Stomach (tissue), 8 donors: ENCODE measurements at regions not wholly inside any gene's neighbourhood (a gene's known extent, or its start where the extent isn't known, plus 50 kb on each side); places are given as distances from the start of the nearest gene placed in this dataset.

Source experiments
- DNase-seq, 2 donors: peaks; one replicate each; pipeline versions ENCODE4 v3.0.0 to v3.0.0-alpha.2; 2013 to 2019
- H3K27ac ChIP-seq, 5 donors: fragments of 200-600 bp in 4 of 5; sonication (generic) in 4 of 5; one replicate each; pipeline ENCODE4 v1.5.1; 2013 to 2019; ENCODE audit warnings: mild to moderate bottlenecking in 1 of 5, moderate library complexity in 1 of 5
- H3K27me3 ChIP-seq, 3 donors: fragments of 200-600 bp; sonication (generic); one replicate each; pipeline ENCODE4 v1.5.1; 2017 to 2019; ENCODE audit warnings: mixed run types in 1 of 3
- H3K36me3 ChIP-seq, 4 donors: fragments of 200-600 bp; sonication (generic); 1 replicate in 3 of 4; 2 replicates in 1 of 4; pipeline ENCODE4 v1.5.1; 2016 to 2019
- H3K4me1 ChIP-seq, 4 donors: fragments of 200-600 bp; sonication (generic); one replicate each; pipeline ENCODE4 v1.5.1; 2016 to 2019
- H3K4me3 ChIP-seq, 4 donors: fragments of 200-600 bp; sonication (generic) in 3 of 4; one replicate each; pipeline ENCODE4 v1.5.1; 2016 to 2019; ENCODE audit warnings: mild to moderate bottlenecking in 1 of 4
- H3K9me3 ChIP-seq, 4 donors: fragments of 200-600 bp; sonication (generic); one replicate each; pipeline ENCODE4 v1.5.1; 2016 to 2019
- EP300 ChIP-seq: sonication (generic); formaldehyde crosslinking; IDR thresholded peaks from one replicate; pipeline ENCODE4 v1.6.1; 2017; ENCODE audit warnings: antibody characterized with exemption
- POLR2A ChIP-seq, 4 donors: fragments of 450-650 bp; IDR thresholded peaks; one replicate each; pipeline ENCODE4 v1.6.1; 2016; ENCODE audit warnings: antibody characterized with exemption in 4 of 4, control low read depth in 2 of 4, mild to moderate bottlenecking in 1 of 4, moderate library complexity in 1 of 4
- POLR2AphosphoS5 ChIP-seq, 3 donors: sonication (generic); formaldehyde crosslinking; IDR thresholded peaks; one replicate each; pipeline ENCODE4 v1.6.1; 2016; ENCODE audit warnings: antibody characterized with exemption in 3 of 3
- WGBS, 5 donors: extraction: QIAGEN DNeasy Blood & Tissue Kit in 3 of 5; methylation state at CpG; one replicate each; pipeline versions ENCODE4 v1.1.5 to v1.1.7; 2013 to 2018; 5-methylcytosine and 5-hydroxymethylcytosine counted together
- intact Hi-C: fragments of 100-400 bp; cut with DNase I; formaldehyde crosslinking; loops from one replicate; pipeline ENCODE4 v1.15.1; 2023; ENCODE audit warnings: low total_unique reads
- TF ChIP-seq, protein P1 (sequence below), 7 experiments: fragments of 450-650 bp in 4 of 7; fragments of 200-600 bp in 3 of 7; sonication (generic) in 3 of 7; IDR thresholded peaks; one replicate each; pipeline ENCODE4 v1.5.1; 2016 to 2019; ENCODE audit warnings: antibody characterized with exemption in 7 of 7, control low read depth in 2 of 7, mild to moderate bottlenecking in 1 of 7
- donor health status: healthy with polysubstance abuse.
- donor health status: Bipolar disorder and iron deficiency.
- donor health status: healthy.

DNA sequence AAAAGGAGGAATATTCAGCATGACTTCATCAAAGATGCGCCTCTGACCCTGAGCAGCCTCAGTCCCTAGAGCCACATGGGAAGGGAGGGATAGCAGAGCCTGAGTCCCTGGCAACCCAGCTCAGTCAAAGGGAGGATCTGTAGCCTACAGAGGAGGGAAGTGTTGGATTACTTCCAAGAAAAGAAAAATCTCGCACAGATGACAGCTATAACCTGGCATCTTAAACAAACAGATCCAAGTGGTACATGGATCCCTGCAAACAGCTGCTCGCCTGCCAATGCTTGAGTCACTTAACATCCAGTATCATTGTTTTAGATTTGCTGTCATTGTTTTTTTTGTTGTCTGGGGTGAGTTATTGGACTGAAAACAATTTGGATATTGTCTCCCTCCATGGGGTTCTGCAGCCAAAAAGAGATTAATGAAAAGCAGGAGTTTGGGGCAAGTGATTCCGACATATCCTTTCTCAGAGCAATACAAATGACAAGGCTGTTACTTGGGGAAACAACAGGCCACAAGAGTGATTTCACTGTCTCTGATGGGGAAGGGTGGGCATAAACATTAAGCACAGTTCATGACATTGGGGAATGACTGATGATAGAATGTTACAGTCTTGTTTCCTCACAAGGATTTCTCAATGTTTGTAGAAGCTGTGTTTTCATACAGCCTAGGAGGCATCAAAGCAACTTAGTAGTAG is 153.5 kb upstream of the KIF2A start:
- peak in 1 of 2 donors; percentile 11 for DNase-seq
- intact Hi-C loops = no loop called here
- WGBS, 5 donors = 49 to 66% (median 57%) methylated on average over 4 of the region's 4 CpGs
- no peak overlapping the region for H3K27ac ChIP-seq
- H3K4me1 ChIP-seq = no peaks in the 10 kb centered on the region
- no peaks in the 10 kb centered on the region for H3K36me3 ChIP-seq
- TF ChIP-seq POLR2A (IDR thresholded peaks at IDR 0.05) (no peak), POLR2AphosphoS5 (IDR thresholded peaks at IDR 0.05) (no peak), EP300 (no peak)
- TF ChIP-seq, protein P1, sequence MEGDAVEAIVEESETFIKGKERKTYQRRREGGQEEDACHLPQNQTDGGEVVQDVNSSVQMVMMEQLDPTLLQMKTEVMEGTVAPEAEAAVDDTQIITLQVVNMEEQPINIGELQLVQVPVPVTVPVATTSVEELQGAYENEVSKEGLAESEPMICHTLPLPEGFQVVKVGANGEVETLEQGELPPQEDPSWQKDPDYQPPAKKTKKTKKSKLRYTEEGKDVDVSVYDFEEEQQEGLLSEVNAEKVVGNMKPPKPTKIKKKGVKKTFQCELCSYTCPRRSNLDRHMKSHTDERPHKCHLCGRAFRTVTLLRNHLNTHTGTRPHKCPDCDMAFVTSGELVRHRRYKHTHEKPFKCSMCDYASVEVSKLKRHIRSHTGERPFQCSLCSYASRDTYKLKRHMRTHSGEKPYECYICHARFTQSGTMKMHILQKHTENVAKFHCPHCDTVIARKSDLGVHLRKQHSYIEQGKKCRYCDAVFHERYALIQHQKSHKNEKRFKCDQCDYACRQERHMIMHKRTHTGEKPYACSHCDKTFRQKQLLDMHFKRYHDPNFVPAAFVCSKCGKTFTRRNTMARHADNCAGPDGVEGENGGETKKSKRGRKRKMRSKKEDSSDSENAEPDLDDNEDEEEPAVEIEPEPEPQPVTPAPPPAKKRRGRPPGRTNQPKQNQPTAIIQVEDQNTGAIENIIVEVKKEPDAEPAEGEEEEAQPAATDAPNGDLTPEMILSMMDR (IDR thresholded peaks at IDR 0.05) = no peak
- no peaks in the 10 kb centered on the region for H3K27me3 ChIP-seq
- no peak overlapping the region for H3K4me3 ChIP-seq
- H3K9me3 ChIP-seq = peaks cover 0 to 20% (median 17%) of the 10 kb centered on the region in 4 donors

- no peak for TF ChIP-seq POLR2A (IDR thresholded peaks at IDR 0.05)
- no peak for TF ChIP-seq POLR2AphosphoS5 (IDR thresholded peaks at IDR 0.05)
- TF ChIP-seq, protein P1 (IDR thresholded peaks at IDR 0.05) = no peak
- intact Hi-C loops = no loop called here
- Histone ChIP-seq H3K36me3 (no peaks in the 10 kb centered on the region), H3K4me1 (no peaks in the 10 kb centered on the region), H3K9me3 (peaks cover 0 to 30% (median 17%) of the 10 kb centered on the region in 4 donors), H3K27me3 (no peaks in the 10 kb centered on the region), H3K27ac (no peak overlapping the region), H3K4me3 (no peak overlapping the region)
- DNase-seq = no peak
These were observed 151.2 kb upstream of the KIF2A start for GRCh38 chr5:62154758-62155157.

GRCh38 chr5:62155988-62156387 is 150.0 kb upstream of the KIF2A start:
- TF ChIP-seq, protein P1 (IDR thresholded peaks at IDR 0.05) = no peak
- TF ChIP-seq POLR2A (IDR thresholded peaks at IDR 0.05) (no peak), EP300 (no peak), POLR2AphosphoS5 (IDR thresholded peaks at IDR 0.05) (no peak)
- 85 to 95% (median 91%) methylated on average over 3 of the region's 3 CpGs for WGBS, 5 donors
- intact Hi-C loops = no loop called here

DNA sequence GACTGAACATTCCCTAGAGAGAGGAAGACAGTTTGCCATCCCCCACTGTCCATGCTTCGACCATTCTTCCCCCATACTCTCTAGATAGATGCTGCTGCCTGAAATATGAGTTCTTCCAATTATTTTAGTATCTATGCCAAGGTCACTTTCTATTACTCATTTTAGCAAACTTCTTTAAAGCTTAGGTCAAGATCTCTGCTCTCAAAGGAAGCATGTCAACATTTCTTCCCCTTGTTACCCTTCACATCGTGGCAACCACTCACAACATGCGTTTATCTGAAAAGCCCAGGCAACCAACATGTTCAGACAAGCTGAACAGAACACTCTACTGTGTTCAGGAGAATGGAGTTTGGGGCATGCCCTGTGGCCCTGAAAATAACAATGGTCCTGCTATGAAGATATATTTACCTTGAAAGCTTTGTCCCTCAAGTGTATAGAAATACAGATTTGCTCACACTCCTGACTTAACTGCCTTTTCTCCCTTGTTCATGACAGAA is 138.4 kb upstream of the KIF2A start:
- WGBS, 5 donors = 64 to 73% (median 68%) methylated on average over 3 of the region's 3 CpGs
- TF ChIP-seq POLR2AphosphoS5 (IDR thresholded peaks at IDR 0.05) (no peak), POLR2A (IDR thresholded peaks at IDR 0.05) (no peak), EP300 (no peak)
- TF ChIP-seq, protein P1 (IDR thresholded peaks at IDR 0.05) = no peak
- Histone ChIP-seq H3K4me3 (no peak overlapping the region), H3K36me3 (no peaks in the 10 kb centered on the region), H3K4me1 (no peaks in the 10 kb centered on the region), H3K27ac (no peak overlapping the region), H3K9me3 (peaks cover 0 to 4% (median 4%) of the 10 kb centered on the region in 4 donors), H3K27me3 (peaks cover 0 to 6% (median 0%) of the 10 kb centered on the region in 3 donors)
- peak in 1 of 2 donors; percentile 7 for DNase-seq
- intact Hi-C loops = no loop called here

More at GRCh38 chr5:62155988-62156387, 150.0 kb upstream of the KIF2A start:
- Histone ChIP-seq H3K4me1 (no peaks in the 10 kb centered on the region), H3K4me3 (no peak overlapping the region), H3K27me3 (no peaks in the 10 kb centered on the region), H3K27ac (no peak overlapping the region), H3K9me3 (peaks cover 0 to 30% (median 17%) of the 10 kb centered on the region in 4 donors), H3K36me3 (no peaks in the 10 kb centered on the region)
- no peak for DNase-seq
